GM10266 (cell line): ENCODE measurements at regions not wholly inside any gene's neighbourhood (a gene's known extent, or its start where the extent isn't known, plus 50 kb on each side); places are given as distances from the start of the nearest gene placed in this dataset.

Source experiments
- DNase-seq: peaks from one replicate; pipeline ENCODE4 v3.0.0; 2012; ENCODE audit errors: extremely low spot score
- CTCF ChIP-seq: IDR thresholded peaks from 2 replicates; pipeline ENCODE4 v1.5.1; 2012; ENCODE audit warnings: mild to moderate bottlenecking, low read depth; ENCODE audit not compliant: control insufficient read depth, insufficient read depth; ENCODE audit errors: missing control alignments

GRCh38 chr4:13166214-13166613, 317.9 kb downstream of the RAB28 start:
- TF ChIP-seq CTCF: no peak

GRCh38 chr4:13164783-13165331, 319.3 kb downstream of the RAB28 start:
- no peak for TF ChIP-seq CTCF
- DNase-seq: no peak

More at GRCh38 chr4:13166214-13166613, 317.9 kb downstream of the RAB28 start:
- DNase-seq: no peak

GRCh38 chr4:13162886-13163285, 321.3 kb downstream of the RAB28 start:
- DNase-seq: no peak
- TF ChIP-seq CTCF: no peak

GRCh38 chr4:13160920-13161319, 323.2 kb downstream of the RAB28 start:
- no peak for TF ChIP-seq CTCF
- no peak for DNase-seq

GRCh38 chr4:13159041-13159620, 325.0 kb downstream of the RAB28 start:
- no peak for TF ChIP-seq CTCF
- DNase-seq: no peak

GRCh38 chr4:13151194-13151593, 332.9 kb downstream of the RAB28 start:
- no peak for TF ChIP-seq CTCF
- DNase-seq: no peak

- TF ChIP-seq CTCF: no peak
- DNase-seq: no peak
Measured at GRCh38 chr4:13143222-13144070, 340.7 kb downstream of the RAB28 start.
